HG03571 (cell line): ENCODE measurements at regions not wholly inside any gene's neighbourhood (a gene's known extent, or its start where the extent isn't known, plus 50 kb on each side); places are given as distances from the start of the nearest gene placed in this dataset.

Experiments used
- ATAC-seq: cut with Tn5 transposase; IDR thresholded peaks from one replicate; pipeline ENCODE4 v1.9.1; 2021; ENCODE audit not compliant: unreplicated experiment

DNA sequence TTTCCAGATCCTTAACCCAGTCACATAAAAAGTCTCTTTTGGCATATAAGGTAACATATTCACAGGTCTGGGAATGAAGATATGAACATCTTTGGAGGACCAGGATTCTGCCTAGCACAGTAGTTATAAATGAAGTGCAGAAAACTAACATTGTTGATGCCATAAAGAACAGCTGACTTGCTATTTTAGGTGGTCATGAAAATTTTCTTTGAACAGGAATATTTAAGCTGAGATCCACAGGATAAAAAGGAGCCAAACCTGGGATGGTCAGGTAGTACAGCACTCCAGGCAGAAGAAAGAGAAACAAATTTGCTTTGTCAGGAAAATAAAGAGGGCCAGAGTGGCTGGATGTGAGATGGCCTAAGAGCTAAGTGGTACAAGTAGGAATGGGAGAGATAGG lies 80.0 kb downstream of the CENPW start:
- ATAC-seq: no peak

- no peak for ATAC-seq
Measured at GRCh38 chr6:126422912-126423311, 83.0 kb downstream of the CENPW start.

GRCh38 chr6:126427713-126428112 lies 87.8 kb downstream of the CENPW start:
- ATAC-seq: no peak

GRCh38 chr6:126429866-126430265 lies 90.0 kb downstream of the CENPW start:
- ATAC-seq: no peak

GRCh38 chr6:126432564-126432963 lies 92.6 kb downstream of the CENPW start:
- no peak for ATAC-seq

GRCh38 chr6:126433927-126434326 lies 94.0 kb downstream of the CENPW start:
- ATAC-seq: no peak

GRCh38 chr6:126437205-126437604 lies 97.3 kb downstream of the CENPW start:
- no peak for ATAC-seq

DNA sequence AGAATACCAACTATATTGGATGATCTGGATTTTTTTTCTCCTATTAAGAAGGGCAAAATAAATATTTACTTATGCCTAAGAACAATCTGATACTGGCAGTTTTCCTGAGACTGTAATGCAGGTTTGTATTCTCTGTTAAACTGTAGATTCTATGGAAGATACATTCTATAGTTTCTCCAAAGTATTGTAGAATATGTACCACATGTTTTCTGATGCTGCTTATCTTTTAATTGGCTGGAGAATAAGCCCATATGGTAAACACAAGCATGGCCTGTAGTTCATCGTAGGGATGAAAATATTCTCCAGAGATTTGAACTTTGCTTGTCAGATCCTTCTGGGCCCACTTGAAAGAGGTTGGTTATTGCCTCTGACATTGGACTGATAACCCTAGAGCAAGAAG lies 99.1 kb downstream of the CENPW start:
- no peak for ATAC-seq

DNA sequence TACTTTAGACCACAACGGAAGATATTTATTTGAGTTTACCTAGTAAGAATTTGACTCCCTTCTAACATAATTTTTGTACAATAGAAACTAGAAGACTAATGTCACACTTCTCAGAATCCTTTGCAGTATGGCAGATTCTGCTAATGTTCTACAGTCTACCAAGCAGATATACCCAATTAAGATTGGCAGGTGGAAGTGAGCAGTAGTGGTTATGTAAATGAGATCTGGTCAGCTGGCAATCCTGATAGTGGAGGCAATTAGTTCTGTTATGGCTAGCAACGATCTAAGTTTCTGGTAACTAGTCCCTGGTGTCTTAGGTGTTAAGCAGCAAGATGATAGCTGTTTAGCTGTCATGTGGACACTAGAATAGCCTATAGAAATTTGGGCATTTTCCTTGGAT lies 101.0 kb downstream of the CENPW start:
- ATAC-seq: no peak

DNA sequence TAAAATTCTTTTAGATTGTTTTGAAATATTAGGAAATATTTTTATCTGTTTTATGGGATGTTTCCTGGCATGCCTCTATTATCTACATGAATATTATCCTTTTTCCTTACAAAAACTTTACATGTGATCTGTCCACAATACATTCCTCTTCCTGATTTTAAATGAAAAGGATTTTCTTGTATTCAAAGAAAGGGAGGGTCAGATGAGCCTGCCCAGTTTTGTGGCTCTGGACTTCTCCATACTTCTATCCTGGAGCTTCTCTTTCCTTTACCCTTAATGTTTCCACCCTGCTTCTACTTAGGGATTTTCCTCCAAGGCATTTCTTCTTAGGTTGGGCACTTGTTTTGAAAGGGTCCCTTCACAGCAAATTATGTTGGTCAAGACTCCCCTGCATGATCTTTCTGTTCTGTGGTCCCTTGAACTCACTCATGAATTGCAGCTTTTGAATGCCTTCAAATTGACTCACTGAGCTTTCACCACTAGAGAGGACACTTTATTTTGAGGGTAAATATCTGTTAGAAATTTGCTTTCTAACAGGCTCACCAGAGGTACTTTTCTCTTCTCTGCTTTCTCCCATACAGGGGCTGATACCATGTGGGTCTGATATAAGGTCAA lies 104.9 kb downstream of the CENPW start:
- no peak for ATAC-seq

- no peak for ATAC-seq
Measured at GRCh38 chr6:126446248-126446647, 106.3 kb downstream of the CENPW start.

DNA sequence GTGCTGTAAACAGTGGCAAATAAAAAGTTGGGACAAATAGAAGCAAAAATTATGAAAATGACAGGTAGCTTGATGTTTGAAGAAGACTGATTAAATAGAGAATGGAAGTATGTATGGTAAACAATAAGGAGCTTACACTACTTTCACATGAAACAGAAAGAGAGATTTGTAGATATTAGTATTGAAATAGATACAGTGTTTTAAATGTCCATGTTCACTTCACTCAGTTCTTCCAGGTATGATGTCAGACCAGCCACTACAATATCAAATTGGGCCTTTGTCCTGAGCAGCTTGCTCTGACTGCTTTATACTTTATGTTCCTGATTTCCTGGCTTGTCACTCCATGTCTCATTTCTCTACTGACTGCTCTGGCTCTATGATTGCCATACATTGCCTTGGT lies 107.5 kb downstream of the CENPW start:
- no peak for ATAC-seq

DNA sequence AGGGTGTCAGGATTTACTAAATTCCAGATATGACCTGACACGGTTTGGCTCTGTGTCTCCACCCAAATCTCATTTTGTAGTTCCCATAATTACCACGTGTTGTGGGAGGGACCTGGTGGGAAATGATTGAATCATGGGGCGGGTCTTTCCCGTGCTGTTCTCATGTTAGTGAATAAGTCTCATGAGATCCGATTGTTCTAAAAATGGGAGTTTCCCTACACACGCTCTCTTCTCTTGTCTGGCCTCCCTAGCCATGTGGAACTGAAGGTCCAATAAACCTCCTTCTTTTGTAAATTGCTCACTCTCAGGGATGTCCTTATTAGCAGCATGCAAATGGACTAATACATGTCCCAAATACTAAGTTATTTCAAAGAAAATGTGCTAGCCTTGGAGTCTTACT lies 121.1 kb downstream of the CENPW start:
- no peak for ATAC-seq

DNA sequence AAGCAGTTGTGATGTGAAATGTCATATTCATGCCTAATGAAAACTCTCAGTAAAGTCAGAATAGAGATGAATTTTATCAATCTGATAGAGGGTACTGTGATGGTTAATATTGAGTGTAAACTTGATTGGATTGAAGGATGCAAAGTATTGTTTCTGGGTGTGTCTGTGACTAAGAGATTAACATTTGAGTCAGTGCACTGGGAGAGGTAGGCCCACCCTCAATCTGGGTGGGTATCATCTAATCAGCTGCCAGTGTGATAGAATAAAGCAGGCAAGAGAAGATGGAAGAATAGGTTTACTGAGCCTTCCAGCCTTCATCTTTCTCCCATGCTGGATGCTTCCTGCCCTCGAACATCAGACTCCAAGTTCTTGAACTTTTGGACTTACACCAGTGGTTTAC lies 124.3 kb downstream of the CENPW start:
- ATAC-seq: no peak

- no peak for ATAC-seq
Measured at GRCh38 chr6:126475449-126475848, 135.5 kb downstream of the CENPW start.

GRCh38 chr6:126477678-126478077 lies 137.8 kb downstream of the CENPW start:
- no peak for ATAC-seq

DNA sequence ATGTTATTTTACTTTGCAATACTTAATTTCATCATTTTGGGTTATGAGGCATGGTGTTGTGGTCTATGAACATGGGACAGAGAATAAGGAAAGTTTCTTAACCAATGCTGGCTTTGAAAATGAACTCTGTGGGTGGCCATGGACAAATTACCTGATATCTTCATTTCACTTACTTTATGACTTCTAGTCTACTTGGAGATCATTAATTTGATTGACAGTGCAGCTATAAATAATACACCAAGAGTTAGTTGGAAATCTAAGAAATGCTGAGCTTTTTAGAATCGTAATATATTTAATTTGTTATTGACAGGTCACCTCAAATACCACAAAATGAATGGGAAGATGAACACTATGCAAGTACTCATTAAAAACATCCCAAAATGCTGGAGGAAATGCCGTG lies 140.4 kb downstream of the CENPW start:
- ATAC-seq: no peak

GRCh38 chr6:126481319-126481718 lies 141.4 kb downstream of the CENPW start:
- ATAC-seq: no peak

- ATAC-seq: no peak
Measured at GRCh38 chr6:126504792-126505191, 164.9 kb downstream of the CENPW start.

DNA sequence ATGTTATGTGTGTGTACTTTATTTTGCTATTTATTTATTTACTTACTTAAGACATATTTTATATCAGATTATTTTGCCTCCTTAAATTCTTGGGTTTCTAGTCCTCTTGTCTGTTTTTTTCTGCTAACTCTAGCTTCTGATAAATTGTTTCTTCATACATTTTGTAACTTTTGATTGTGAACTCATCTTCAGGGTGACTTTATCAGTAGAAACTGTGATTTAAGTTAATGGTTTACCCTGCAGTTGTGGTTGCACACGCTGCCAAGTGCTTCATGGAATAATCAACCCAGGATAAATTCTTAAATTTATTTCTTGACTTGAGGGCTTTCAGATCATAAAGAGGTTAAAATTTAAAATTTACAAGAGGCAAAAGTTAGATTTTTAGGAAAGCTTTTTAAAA lies 173.3 kb downstream of the CENPW start:
- no peak for ATAC-seq

DNA sequence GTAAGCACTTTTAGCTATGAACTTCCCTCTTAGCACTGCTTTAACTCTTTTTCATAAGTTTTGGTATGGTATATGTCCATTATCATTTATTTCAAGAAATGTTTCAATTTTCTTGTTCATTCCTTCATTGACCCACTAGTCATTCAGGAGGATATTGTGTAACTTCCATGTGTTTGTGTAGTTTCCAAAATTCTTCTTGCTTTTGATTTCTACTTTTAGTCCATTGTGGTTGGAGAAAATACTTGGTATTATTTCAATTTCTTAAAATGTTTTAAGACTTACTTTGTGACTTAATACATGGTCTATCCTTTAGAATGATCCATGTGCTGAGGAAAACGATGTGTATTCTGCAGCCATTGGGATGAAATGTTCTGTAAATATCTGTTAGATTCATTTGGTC lies 176.5 kb downstream of the CENPW start:
- ATAC-seq: no peak

GRCh38 chr6:126524811-126525326 lies 185.0 kb downstream of the CENPW start:
- no peak for ATAC-seq

- no peak for ATAC-seq
Measured at GRCh38 chr6:126526547-126526946, 186.6 kb downstream of the CENPW start.
